T-cell (primary cell): ENCODE measurements at regions not wholly inside any gene's neighbourhood (a gene's known extent, or its start where the extent isn't known, plus 50 kb on each side); places are given as distances from the start of the nearest gene placed in this dataset.

Experiments
- ATAC-seq, 4 experiments: fragments of 200-7000 bp in 3 of 4; fragments of 150-1000 bp in 1 of 4; cut with Tn5 transposase; replicated peaks in 1 of 4; 1 replicate in 3 of 4; 2 replicates in 1 of 4; pipeline ENCODE4 v1.10.0; 2021; ENCODE audit warnings: moderate library complexity in 3 of 4, mild to moderate bottlenecking in 2 of 4, moderate number of reproducible peaks in 1 of 4
- CTCF ChIA-PET, 2 donors: fragments of 300-600 bp; sonication (Branson Sonifier 250); formaldehyde crosslinking; loops; one replicate each; lab custom pipeline; 2022; ENCODE audit warnings: antibody characterized with exemption in 2 of 2; lab: Charles Lee
- POLR2A ChIA-PET, 2 donors: fragments of 300-600 bp; sonication (Branson Sonifier 250); formaldehyde crosslinking; loops; one replicate each; lab custom pipeline; 2022; ENCODE audit warnings: antibody characterized with exemption in 2 of 2; lab: Charles Lee
- DNase-seq, 35 experiments: peaks; one replicate each; pipeline versions ENCODE4 v3.0.0 to v3.0.0-alpha.2; 2013 to 2023
- H3K27ac ChIP-seq: one replicate; pipeline ENCODE4 v1.5.1; 2013; ENCODE audit warnings: low read length
- H3K27me3 ChIP-seq, 2 experiments: replicated peaks in 1 of 2; 1 replicate in 1 of 2; 2 replicates in 1 of 2; pipeline versions ENCODE4 v1.6.1 to v1.7.0; 2013; ENCODE audit warnings: low read length in 1 of 2, mixed read lengths in 1 of 2; ENCODE audit not compliant: control insufficient read depth in 2 of 2, insufficient read depth in 2 of 2; ENCODE audit errors: extremely low read depth in 1 of 2
- H3K36me3 ChIP-seq, 2 donors: 1 replicate in 1 of 2; 2 replicates in 1 of 2; pipeline versions ENCODE4 v1.6.1 to v1.7.0; 2013; ENCODE audit warnings: low read length in 1 of 2; ENCODE audit not compliant: control insufficient read depth in 2 of 2, insufficient read depth in 1 of 2; ENCODE audit errors: extremely low read depth in 1 of 2
- H3K4me1 ChIP-seq, 2 experiments: 1 replicate in 1 of 2; 2 replicates in 1 of 2; pipeline versions ENCODE4 v1.6.1 to v1.7.0; 2013; ENCODE audit warnings: low read length in 2 of 2, mixed read lengths in 1 of 2; ENCODE audit not compliant: insufficient read depth in 2 of 2, control insufficient read depth in 1 of 2; ENCODE audit errors: extremely low read depth in 1 of 2
- H3K4me3 ChIP-seq, 2 donors: 1 replicate in 1 of 2; 2 replicates in 1 of 2; pipeline versions ENCODE4 v1.5.1 to v1.7.0; 2013; ENCODE audit warnings: mild to moderate bottlenecking in 2 of 2, low read length in 1 of 2, moderate library complexity in 1 of 2; ENCODE audit not compliant: control insufficient read depth in 1 of 2; ENCODE audit errors: extremely low read depth in 1 of 2
- H3K9me3 ChIP-seq: 2 replicates; pipeline ENCODE4 v1.7.0; 2013
- H3K27ac Mint-ChIP-seq, 2 donors: one replicate each; pipeline ENCODE4 v1.8.0; 2020 to 2021; ENCODE audit warnings: mild to moderate bottlenecking in 2 of 2, mixed read lengths in 2 of 2
- H3K27me3 Mint-ChIP-seq, 2 donors: one replicate each; pipeline ENCODE4 v1.8.0; 2021 to 2022; ENCODE audit warnings: mixed read lengths in 2 of 2
- H3K36me3 Mint-ChIP-seq: one replicate; pipeline ENCODE4 v1.8.0; 2021; ENCODE audit warnings: mixed read lengths
- H3K4me1 Mint-ChIP-seq, 3 donors: one replicate each; pipeline ENCODE4 v1.8.0; 2020 to 2022; ENCODE audit warnings: mixed read lengths in 3 of 3, mild to moderate bottlenecking in 1 of 3
- H3K4me3 Mint-ChIP-seq, 3 donors: one replicate each; pipeline ENCODE4 v1.8.0; 2020 to 2022; ENCODE audit warnings: mild to moderate bottlenecking in 3 of 3, mixed read lengths in 3 of 3, moderate library complexity in 3 of 3
- H3K9me3 Mint-ChIP-seq, 3 donors: one replicate each; pipeline ENCODE4 v1.8.0; 2020 to 2022; ENCODE audit warnings: mixed read lengths in 3 of 3
- WGBS: methylation state at CpG from one replicate; pipeline ENCODE4 v1.1.5; 2013; ENCODE audit warnings: missing lambda C conversion rate; ENCODE audit not compliant: insufficient coverage; 5-methylcytosine and 5-hydroxymethylcytosine counted together

DNA sequence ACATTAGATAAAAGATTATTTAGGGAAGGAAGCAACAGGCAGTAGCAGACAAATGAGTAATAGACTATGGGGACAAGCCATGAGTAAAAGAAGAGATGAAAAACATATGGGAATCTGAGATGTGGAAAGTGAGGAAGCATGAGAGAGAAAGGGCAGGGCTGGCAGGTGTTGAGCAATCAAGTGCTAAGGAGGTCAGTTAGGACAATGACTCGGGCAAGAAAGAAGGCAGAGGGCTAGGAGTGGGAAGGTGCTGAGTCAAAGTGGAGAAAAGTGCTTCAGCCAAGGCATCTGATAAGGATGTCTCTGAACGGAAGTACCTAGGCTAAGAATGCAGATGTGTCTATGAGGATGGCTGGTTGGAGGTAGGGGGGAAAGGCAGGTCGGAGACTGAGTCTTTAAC lies 291.9 kb upstream of the HTR2A start:
- Histone ChIP-seq H3K27ac (no peak overlapping the region), H3K36me3 (no peaks in the 10 kb centered on the region), H3K27me3 (peaks cover 0 to 2% of the 10 kb centered on the region in 2 experiments), H3K9me3 (no peaks in the 10 kb centered on the region), H3K4me1 (no peaks in the 10 kb centered on the region), H3K4me3 (no peak overlapping the region)
- ChIA-PET POLR2A (no interaction called here), CTCF (no interaction called here)
- ATAC-seq (no peak), DNase-seq (no peak)
- Mint-ChIP-seq H3K9me3 (peaks cover 0 to 4% (median 0%) of the 10 kb centered on the region in 3 donors), H3K4me3 (no peak overlapping the region), H3K27me3 (peaks cover 4% of the 10 kb centered on the region in 2 donors), H3K36me3 (no peaks in the 10 kb centered on the region), H3K27ac (no peak overlapping the region), H3K4me1 (no peaks in the 10 kb centered on the region)
- WGBS = 90% methylated on average over 2 of the region's 3 CpGs

DNA sequence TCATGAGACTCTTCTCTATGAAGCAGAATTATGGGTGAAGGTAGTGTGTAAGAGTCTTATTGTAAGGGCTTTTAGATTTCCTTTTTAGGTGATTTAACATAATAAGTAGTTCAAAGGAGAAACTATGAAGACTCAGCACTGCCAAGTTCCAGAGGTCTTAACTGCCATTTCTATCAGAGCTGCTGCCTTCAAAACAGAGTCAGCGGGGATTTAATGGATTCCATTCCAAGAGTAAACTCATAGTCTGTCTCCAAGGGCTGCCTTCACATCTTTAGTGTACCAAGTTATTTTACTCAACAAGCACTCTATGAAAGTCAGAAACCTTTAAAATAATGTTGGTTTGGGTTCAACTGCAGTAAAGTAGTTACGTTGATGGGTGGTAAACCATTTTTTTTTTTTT lies 289.6 kb upstream of the HTR2A start:
- H3K27me3 Mint-ChIP-seq = peaks cover 5 to 8% of the 10 kb centered on the region in 2 donors
- no peak overlapping the region for H3K27ac ChIP-seq
- no peaks in the 10 kb centered on the region for H3K4me1 ChIP-seq
- no peak overlapping the region for H3K27ac Mint-ChIP-seq
- ChIA-PET POLR2A (no interaction called here), CTCF (no interaction called here)
- DNase-seq (no peak), ATAC-seq (no peak)
- H3K9me3 Mint-ChIP-seq = peaks cover 0 to 8% (median 0%) of the 10 kb centered on the region in 3 donors
- H3K27me3 ChIP-seq = peaks cover 0 to 2% of the 10 kb centered on the region in 2 experiments
- no peaks in the 10 kb centered on the region for H3K36me3 ChIP-seq
- H3K9me3 ChIP-seq = no peaks in the 10 kb centered on the region
- no peak overlapping the region for H3K4me3 ChIP-seq
- H3K4me3 Mint-ChIP-seq = no peak overlapping the region
- H3K4me1 Mint-ChIP-seq = no peaks in the 10 kb centered on the region
- no CpG with 5 or more reads among the region's 2 CpGs for WGBS
- no peaks in the 10 kb centered on the region for H3K36me3 Mint-ChIP-seq

GRCh38 chr13:47184321-47184720 lies 287.5 kb upstream of the HTR2A start:
- ATAC-seq (no peak), DNase-seq (no peak)
- no peak overlapping the region for H3K4me3 Mint-ChIP-seq
- H3K27me3 Mint-ChIP-seq = peaks cover 5 to 11% of the 10 kb centered on the region in 2 donors
- H3K27me3 ChIP-seq = no peaks in the 10 kb centered on the region
- H3K9me3 ChIP-seq = no peaks in the 10 kb centered on the region
- peaks cover 0 to 8% (median 0%) of the 10 kb centered on the region in 3 donors for H3K9me3 Mint-ChIP-seq
- H3K4me1 Mint-ChIP-seq = no peaks in the 10 kb centered on the region
- H3K27ac Mint-ChIP-seq = no peak overlapping the region
- no peaks in the 10 kb centered on the region for H3K4me1 ChIP-seq
- no peak overlapping the region for H3K4me3 ChIP-seq
- H3K36me3 Mint-ChIP-seq = no peaks in the 10 kb centered on the region
- POLR2A ChIA-PET = no interaction called here
- H3K36me3 ChIP-seq = no peaks in the 10 kb centered on the region
- CTCF ChIA-PET = no interaction called here
- H3K27ac ChIP-seq = no peak overlapping the region

DNA sequence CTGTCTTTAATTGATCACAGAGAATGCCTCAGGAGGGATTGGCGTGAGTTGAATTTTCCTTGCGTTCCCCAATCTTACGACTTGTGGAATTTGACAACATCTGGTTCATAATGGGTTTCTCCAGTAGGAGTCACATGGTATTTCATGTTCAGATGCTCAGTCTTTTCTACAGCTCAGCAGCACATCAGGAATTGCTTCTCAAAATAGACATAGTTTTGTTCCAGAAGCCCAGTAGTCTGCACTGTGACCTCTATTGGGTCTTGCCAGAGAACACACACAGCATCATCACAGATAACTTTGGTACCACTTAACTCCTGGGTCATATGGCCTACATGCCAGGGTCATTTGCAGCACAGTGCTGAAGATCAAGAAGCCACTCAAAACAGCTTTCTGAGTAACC lies 282.5 kb upstream of the HTR2A start:
- Histone ChIP-seq H3K27ac (no peak overlapping the region), H3K27me3 (no peaks in the 10 kb centered on the region), H3K4me3 (no peak overlapping the region), H3K4me1 (no peaks in the 10 kb centered on the region), H3K9me3 (no peaks in the 10 kb centered on the region), H3K36me3 (no peaks in the 10 kb centered on the region)
- ChIA-PET CTCF (no interaction called here), POLR2A (no interaction called here)
- WGBS = 98% methylated on average over 3 of the region's 3 CpGs
- H3K36me3 Mint-ChIP-seq = no peaks in the 10 kb centered on the region
- H3K4me1 Mint-ChIP-seq = no peaks in the 10 kb centered on the region
- peaks cover 0 to 3% (median 0%) of the 10 kb centered on the region in 3 donors for H3K9me3 Mint-ChIP-seq
- DNase-seq (no peak), ATAC-seq (no peak)
- no peak overlapping the region for H3K27ac Mint-ChIP-seq
- peaks cover 5 to 7% of the 10 kb centered on the region in 2 donors for H3K27me3 Mint-ChIP-seq
- H3K4me3 Mint-ChIP-seq = no peak overlapping the region

DNA sequence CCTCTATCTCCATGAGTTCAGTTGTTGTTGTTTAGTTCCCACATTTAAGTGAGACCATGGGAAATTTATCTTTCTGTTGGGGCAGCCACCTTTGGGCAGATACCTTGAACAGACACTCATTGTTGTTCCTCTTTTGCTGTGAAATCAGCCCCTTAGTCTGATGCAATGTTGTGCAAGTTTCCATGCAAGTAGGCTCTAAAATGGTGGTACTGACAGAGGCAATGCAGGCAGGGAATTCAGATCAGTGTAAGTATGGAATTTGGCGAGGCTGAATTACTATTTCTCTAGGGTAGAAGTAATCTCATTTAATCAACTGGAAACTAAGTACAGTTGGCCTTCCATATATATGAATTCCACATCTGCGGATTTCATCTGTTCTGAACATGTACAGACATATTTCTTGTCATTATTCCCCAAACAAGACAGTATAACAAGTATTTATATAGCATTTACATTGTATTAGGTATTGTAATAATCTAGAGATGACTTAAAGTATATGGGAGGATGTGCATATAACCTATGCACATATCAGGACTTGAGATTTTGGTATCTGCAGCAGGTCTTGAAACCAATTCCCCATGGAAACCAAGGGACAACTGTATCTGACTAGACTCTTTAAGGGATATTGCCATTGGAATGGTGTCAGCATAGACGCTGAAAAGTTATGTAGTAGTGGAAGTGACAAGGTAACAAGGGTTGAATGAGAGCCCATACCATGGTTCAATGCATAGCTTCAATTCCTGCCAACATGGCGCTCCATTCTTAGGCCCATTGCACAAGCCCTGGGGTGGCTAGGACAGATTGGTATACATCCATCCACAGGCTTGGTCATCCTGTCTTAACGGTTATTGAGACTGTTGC lies 281.5 kb upstream of the HTR2A start:
- H3K9me3 Mint-ChIP-seq = peaks cover 0 to 3% (median 0%) of the 10 kb centered on the region in 3 donors
- Histone ChIP-seq H3K36me3 (no peaks in the 10 kb centered on the region), H3K27ac (no peak overlapping the region), H3K27me3 (no peaks in the 10 kb centered on the region), H3K9me3 (no peaks in the 10 kb centered on the region), H3K4me1 (no peaks in the 10 kb centered on the region), H3K4me3 (no peak overlapping the region)
- no peak overlapping the region for H3K4me3 Mint-ChIP-seq
- no peak for DNase-seq
- H3K27me3 Mint-ChIP-seq = peaks cover 0 to 7% of the 10 kb centered on the region in 2 donors
- no peaks in the 10 kb centered on the region for H3K4me1 Mint-ChIP-seq
- H3K27ac Mint-ChIP-seq = no peak overlapping the region
- H3K36me3 Mint-ChIP-seq = no peaks in the 10 kb centered on the region
- ChIA-PET POLR2A (no interaction called here), CTCF (no interaction called here)
- 50% methylated on average over 2 of the region's 5 CpGs for WGBS
- no peak for ATAC-seq

DNA sequence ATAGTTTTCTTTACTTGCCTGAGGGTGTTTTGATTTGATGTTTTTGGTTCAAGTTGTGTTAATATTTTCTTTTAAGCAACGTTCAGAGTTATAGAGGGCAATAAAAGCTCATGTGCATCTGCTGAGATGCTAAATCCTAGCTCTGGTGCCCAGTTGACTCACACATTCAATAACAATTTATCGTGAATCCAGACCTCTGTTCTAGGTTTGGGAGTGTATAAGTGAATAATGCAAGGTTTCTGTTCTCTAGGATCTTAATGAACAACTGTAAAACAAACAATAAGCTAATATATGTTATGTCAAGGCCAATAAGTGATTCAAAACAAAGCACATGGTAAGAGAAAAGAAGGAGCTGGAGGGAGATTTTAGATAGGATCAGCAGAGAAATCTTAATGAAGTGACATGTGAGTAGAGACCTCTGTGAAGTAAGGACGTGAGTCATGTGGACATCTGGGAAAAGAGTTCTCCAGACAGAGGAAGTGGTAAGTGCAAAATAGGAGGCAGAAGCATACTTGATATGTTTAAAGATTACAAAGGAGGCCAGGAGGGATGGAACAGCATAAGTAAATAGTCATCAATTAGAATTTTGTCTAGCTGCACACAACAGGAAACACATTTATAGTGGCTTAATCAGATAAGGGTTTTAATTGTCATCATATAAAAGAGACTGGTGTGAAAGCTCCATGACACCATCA lies 278.5 kb upstream of the HTR2A start:
- ChIA-PET CTCF (no interaction called here), POLR2A (no interaction called here)
- Histone ChIP-seq H3K4me3 (no peak overlapping the region), H3K4me1 (no peaks in the 10 kb centered on the region), H3K27ac (no peak overlapping the region), H3K36me3 (no peaks in the 10 kb centered on the region), H3K27me3 (no peaks in the 10 kb centered on the region), H3K9me3 (no peaks in the 10 kb centered on the region)
- no peak overlapping the region for H3K4me3 Mint-ChIP-seq
- no peaks in the 10 kb centered on the region for H3K9me3 Mint-ChIP-seq
- peaks cover 0 to 6% of the 10 kb centered on the region in 2 donors for H3K27me3 Mint-ChIP-seq
- ATAC-seq = no peak
- no peaks in the 10 kb centered on the region for H3K4me1 Mint-ChIP-seq
- DNase-seq = no peak
- H3K36me3 Mint-ChIP-seq = no peaks in the 10 kb centered on the region
- 0% methylated on average over 1 of the region's 3 CpGs for WGBS
- no peak overlapping the region for H3K27ac Mint-ChIP-seq
